HUES64 (cell line): ENCODE measurements at regions not wholly inside any gene's neighbourhood (a gene's known extent, or its start where the extent isn't known, plus 50 kb on each side); places are given as distances from the start of the nearest gene placed in this dataset.

Experiments used
- H3K27ac ChIP-seq: 2 replicates; pipeline ENCODE4 v1.7.0; 2013; ENCODE audit warnings: low read depth, low read length, inconsistent platforms
- H3K27me3 ChIP-seq: 2 replicates; pipeline ENCODE4 v1.6.1; 2013; ENCODE audit warnings: mild to moderate bottlenecking, low read length; ENCODE audit not compliant: insufficient read depth
- H3K36me3 ChIP-seq: 2 replicates; pipeline ENCODE4 v1.6.1; 2013; ENCODE audit warnings: mild to moderate bottlenecking, low read length; ENCODE audit not compliant: insufficient read depth
- H3K4me1 ChIP-seq: 2 replicates; pipeline ENCODE4 v1.6.1; 2013; ENCODE audit warnings: mild to moderate bottlenecking, low read length, moderate library complexity; ENCODE audit not compliant: insufficient read depth
- H3K4me3 ChIP-seq: 2 replicates; pipeline ENCODE4 v1.5.1; 2013; ENCODE audit warnings: mild to moderate bottlenecking, low read length, moderate library complexity
- H3K9ac ChIP-seq: 2 replicates; pipeline ENCODE4 v1.6.1; 2013; ENCODE audit warnings: mild to moderate bottlenecking, low read depth, low read length
- H3K9me3 ChIP-seq: 2 replicates; pipeline ENCODE4 v1.6.1; 2013; ENCODE audit warnings: low read depth, low read length; ENCODE audit not compliant: insufficient read depth
- WGBS: fragments of 150-250, 120-280 bp; methylation state at CpG from one replicate; pipeline ENCODE4 v1.1.7; 2013; ENCODE audit warnings: missing lambda C conversion rate; 5-methylcytosine and 5-hydroxymethylcytosine counted together

DNA sequence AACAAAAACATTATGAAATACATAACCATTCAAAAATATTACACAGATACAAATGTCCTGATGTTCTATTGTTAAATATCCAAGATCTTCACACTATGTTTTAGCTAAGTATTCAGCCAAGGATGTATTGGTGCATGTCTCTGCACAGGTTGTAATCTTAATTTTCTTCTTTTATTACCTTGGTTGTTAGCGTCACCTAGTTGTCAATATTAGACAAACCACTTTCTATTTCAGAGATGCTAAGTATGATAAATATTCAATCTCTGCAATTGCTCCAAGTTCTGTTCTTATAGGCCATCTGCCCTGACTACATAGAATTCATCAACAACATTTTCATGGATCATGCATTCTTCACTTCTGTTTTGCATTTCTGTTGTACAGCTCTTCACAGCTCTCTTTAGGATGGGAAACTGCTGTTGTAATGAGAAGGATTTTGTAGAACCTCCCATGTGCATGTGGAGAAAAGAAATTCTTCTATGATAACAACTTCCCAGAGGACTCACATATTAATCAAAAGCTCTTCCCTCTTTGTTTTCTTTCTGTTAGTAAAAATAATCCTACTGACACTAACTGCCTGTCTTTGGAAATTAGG is 380.1 kb downstream of the NUF2 start:
- H3K36me3 ChIP-seq: no peaks in the 10 kb centered on the region
- WGBS: 80% methylated on average over 1 of the region's 1 CpG
- no peaks in the 10 kb centered on the region for H3K4me1 ChIP-seq
- H3K4me3 ChIP-seq: no peak overlapping the region
- H3K27me3 ChIP-seq: no peaks in the 10 kb centered on the region
- H3K27ac ChIP-seq: no peak overlapping the region
- no peaks in the 10 kb centered on the region for H3K9me3 ChIP-seq
- no peak overlapping the region for H3K9ac ChIP-seq

DNA sequence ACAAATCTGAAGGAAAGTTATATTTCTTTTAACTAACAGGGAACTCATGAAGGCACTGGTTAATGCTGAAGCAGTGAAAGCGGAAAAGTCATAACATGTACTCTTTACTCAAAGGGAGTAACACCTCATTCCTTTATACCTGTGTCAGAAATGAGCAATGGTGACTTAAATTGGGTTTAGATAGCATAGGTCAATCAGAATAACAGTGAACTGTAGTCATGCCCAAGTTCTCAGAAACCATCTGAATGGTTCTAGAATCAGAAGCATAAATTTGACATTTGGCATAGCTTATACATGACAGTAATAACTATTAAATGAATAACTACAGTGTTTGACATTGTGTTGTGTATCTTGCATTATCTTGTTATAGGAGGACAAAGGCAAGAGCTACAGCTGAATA is 382.0 kb downstream of the NUF2 start:
- Histone ChIP-seq H3K9me3 (no peaks in the 10 kb centered on the region), H3K4me3 (no peak overlapping the region), H3K36me3 (no peaks in the 10 kb centered on the region), H3K27ac (no peak overlapping the region), H3K27me3 (no peaks in the 10 kb centered on the region), H3K9ac (no peak overlapping the region), H3K4me1 (no peaks in the 10 kb centered on the region)
- WGBS: 100% methylated on average over 1 of the region's 1 CpG

DNA sequence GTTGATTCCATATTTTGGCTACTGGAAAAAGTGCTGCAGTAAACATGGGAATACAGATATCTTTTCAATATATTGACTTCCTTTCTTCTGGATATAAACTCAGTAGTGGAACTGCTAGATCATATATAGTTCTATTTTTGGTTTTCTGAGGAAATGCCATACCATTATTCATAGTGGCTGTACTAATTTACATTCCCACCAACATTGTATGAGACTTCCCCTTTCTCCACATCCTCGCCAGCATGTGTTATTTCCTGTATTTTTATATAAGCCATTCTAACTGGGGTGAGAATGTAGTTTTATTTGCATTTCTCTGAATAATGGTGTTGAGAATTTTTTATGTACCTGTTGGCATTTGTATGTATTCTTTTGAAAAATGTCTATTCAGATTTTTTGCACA is 385.2 kb downstream of the NUF2 start:
- Histone ChIP-seq H3K4me1 (no peaks in the 10 kb centered on the region), H3K27me3 (no peaks in the 10 kb centered on the region), H3K9me3 (no peaks in the 10 kb centered on the region), H3K4me3 (no peak overlapping the region), H3K36me3 (no peaks in the 10 kb centered on the region), H3K9ac (no peak overlapping the region), H3K27ac (no peak overlapping the region)
- 100% methylated on average over 1 of the region's 1 CpG for WGBS

DNA sequence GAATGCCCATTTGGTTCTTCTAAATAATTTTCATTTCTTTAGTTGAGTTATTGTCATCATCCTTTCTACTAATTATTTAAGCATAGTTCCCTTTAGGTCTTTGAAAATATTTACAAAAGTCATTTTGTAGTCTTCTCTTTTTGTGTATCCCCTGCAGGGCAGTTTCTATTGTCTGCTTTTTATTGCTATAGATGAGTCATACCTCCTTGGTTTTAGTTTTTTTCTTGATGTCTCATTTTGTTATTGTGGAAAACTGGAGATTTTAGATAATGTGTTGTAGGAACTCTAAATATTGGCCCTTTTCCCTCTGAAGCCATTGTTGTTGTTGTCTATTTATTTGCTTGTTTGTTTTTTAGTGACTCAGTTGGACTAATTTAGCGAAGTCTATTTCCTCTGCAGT is 387.9 kb downstream of the NUF2 start:
- no peaks in the 10 kb centered on the region for H3K27me3 ChIP-seq
- WGBS: 97% methylated on average over 1 of the region's 1 CpG
- no peak overlapping the region for H3K9ac ChIP-seq
- no peaks in the 10 kb centered on the region for H3K9me3 ChIP-seq
- H3K36me3 ChIP-seq: no peaks in the 10 kb centered on the region
- no peak overlapping the region for H3K4me3 ChIP-seq
- H3K27ac ChIP-seq: no peak overlapping the region
- H3K4me1 ChIP-seq: no peaks in the 10 kb centered on the region

DNA sequence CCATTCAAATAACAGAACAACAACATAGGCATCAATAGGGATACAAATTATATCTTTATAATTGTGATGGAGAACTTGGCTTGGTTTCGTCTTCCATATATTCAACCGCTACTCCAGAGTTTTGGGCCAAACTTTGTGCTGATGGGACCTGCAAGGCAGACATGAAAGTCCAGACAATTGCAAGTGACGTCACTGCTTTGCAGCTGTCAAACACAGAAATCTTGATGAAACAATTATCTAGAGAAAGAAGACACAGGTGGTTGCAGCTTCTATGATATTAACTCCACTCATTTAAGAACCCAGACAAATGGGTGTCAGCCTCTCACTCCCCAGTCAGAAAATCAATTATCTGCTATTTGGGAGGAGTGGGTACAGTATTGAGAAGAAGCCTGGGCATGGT is 390.6 kb downstream of the NUF2 start:
- H3K4me3 ChIP-seq: no peak overlapping the region
- H3K9me3 ChIP-seq: no peaks in the 10 kb centered on the region
- no peak overlapping the region for H3K9ac ChIP-seq
- WGBS: 93% methylated on average over 3 of the region's 3 CpGs
- H3K4me1 ChIP-seq: no peaks in the 10 kb centered on the region
- no peaks in the 10 kb centered on the region for H3K36me3 ChIP-seq
- no peaks in the 10 kb centered on the region for H3K27me3 ChIP-seq
- no peak overlapping the region for H3K27ac ChIP-seq

DNA sequence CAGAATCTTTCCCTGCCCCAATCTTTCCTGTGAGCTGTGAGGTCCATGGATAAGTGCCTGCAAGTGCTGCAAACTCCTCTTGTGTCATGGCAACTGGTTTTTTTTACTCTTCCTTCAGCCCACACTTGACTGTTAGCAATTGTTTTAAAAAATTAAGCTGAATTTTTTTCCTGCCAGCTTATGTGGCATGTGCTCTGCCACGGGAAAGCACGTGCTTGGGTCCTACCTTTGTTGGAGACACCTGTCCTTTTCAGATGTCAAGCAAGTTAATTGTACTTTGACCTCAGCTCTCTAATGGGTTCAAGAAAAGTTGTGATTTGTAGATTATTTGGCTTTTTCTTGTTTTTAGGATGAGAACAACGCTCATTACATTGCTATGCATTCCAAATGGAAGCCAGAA is 398.5 kb downstream of the NUF2 start:
- Histone ChIP-seq H3K36me3 (no peaks in the 10 kb centered on the region), H3K27me3 (no peaks in the 10 kb centered on the region), H3K27ac (no peak overlapping the region), H3K9ac (no peak overlapping the region), H3K4me1 (no peaks in the 10 kb centered on the region), H3K9me3 (peaks cover 14% of the 10 kb centered on the region), H3K4me3 (no peak overlapping the region)
- WGBS: 95% methylated on average over 3 of the region's 3 CpGs

DNA sequence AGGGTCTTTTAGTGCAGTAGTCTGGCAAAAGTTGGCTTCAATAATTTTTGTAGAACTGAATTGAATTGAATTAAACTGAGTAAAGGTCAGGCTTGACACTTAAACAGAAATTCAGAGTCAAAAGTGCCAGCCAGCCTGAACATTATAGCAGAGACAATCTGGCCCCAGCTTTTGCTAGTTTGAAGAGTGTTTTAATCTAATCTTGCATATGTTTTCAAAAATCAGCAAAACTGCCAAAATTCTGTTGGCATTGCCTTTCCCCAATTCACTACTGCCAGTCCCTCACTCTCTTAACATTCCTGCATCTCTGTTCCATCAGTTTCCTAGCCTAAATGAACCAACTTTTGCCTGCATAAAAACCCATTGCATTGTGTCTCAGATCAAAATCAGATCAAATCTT is 403.8 kb downstream of the NUF2 start:
- Histone ChIP-seq H3K9ac (no peak overlapping the region), H3K27ac (no peak overlapping the region), H3K9me3 (no peaks in the 10 kb centered on the region), H3K4me3 (no peak overlapping the region), H3K27me3 (no peaks in the 10 kb centered on the region), H3K36me3 (no peaks in the 10 kb centered on the region), H3K4me1 (no peaks in the 10 kb centered on the region)

DNA sequence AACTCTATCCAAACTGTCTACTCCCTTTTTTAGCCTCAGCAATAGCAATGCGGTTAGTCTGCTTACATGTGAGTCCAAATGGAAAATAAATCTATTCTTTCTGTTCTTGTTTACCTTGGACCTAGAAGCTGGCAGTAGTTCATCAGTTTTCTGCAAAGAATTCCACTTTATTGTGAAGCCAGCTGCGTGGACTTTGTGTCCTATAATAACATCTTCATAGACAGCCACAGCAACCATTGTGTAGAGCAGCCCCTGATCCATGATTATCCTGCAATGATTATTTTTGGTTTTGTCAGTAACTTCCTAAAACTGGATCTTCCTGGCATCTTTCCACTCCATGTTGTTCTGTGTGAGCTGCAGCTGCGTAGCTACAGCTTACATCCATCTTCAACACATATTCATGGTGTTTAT is 408.7 kb downstream of the NUF2 start:
- WGBS: 95% methylated on average over 2 of the region's 3 CpGs
- Histone ChIP-seq H3K4me1 (no peaks in the 10 kb centered on the region), H3K27me3 (no peaks in the 10 kb centered on the region), H3K27ac (no peak overlapping the region), H3K9me3 (no peaks in the 10 kb centered on the region), H3K9ac (no peak overlapping the region), H3K36me3 (no peaks in the 10 kb centered on the region), H3K4me3 (no peak overlapping the region)

DNA sequence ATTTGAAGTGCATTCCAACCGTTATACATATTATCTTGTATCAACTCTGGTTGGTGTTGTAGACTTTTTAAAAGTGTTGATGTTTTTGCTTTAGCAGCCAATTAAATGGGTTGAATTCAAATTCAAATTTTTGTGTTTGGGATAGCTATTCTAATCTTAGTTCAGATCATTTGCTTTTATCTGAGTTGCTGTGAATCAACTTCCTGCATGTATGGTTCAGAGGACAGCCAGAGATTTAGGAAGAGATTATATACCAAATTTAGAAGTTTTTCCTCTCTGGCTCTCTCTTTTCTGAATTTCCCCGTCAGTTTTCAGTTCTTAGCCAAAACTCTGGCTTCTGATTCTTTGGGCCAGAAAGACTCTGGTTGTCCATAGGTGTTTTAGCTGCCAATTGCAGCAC is 415.5 kb downstream of the NUF2 start:
- no peak overlapping the region for H3K4me3 ChIP-seq
- no peak overlapping the region for H3K9ac ChIP-seq
- no peaks in the 10 kb centered on the region for H3K9me3 ChIP-seq
- H3K36me3 ChIP-seq: no peaks in the 10 kb centered on the region
- 81% methylated on average over 1 of the region's 2 CpGs for WGBS
- no peak overlapping the region for H3K27ac ChIP-seq
- no peaks in the 10 kb centered on the region for H3K27me3 ChIP-seq
- H3K4me1 ChIP-seq: peaks cover 8% of the 10 kb centered on the region; the same call in 1 of the 2 replicates

DNA sequence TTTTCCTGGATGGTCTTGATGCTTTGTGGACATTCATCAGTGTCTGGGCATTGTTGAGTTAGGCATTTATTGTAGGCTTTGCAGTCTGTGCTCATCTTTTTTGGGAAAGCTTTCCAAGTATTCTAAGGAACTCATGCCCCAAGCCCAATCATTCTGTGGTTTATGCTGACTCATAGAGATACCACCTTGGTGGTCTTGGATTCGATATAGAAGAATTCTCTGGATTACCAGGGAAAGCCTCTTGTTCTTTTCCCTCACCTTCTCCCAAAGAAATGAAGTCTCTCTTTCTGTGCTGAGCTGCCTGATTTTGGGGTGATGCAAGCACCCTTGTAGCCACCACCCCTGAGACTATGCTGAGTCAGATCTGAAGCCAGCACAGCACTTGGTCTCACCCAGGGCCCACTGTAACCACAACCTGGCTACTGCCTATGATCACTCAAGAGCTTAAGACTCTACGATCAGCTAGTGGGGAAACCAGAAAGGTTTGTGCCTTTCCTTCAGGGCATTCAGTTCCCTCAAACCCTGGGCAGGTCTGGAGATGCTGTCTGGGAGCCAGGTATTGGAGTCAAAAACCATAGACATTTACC is 422.6 kb downstream of the NUF2 start:
- Histone ChIP-seq H3K4me1 (peaks cover 13% of the 10 kb centered on the region), H3K9ac (no peak overlapping the region), H3K4me3 (no peak overlapping the region), H3K9me3 (peaks cover 11% of the 10 kb centered on the region; the same call in 1 of the 2 replicates), H3K27ac (no peak overlapping the region), H3K36me3 (no peaks in the 10 kb centered on the region), H3K27me3 (no peaks in the 10 kb centered on the region)
- 95% methylated on average over 2 of the region's 2 CpGs for WGBS

DNA sequence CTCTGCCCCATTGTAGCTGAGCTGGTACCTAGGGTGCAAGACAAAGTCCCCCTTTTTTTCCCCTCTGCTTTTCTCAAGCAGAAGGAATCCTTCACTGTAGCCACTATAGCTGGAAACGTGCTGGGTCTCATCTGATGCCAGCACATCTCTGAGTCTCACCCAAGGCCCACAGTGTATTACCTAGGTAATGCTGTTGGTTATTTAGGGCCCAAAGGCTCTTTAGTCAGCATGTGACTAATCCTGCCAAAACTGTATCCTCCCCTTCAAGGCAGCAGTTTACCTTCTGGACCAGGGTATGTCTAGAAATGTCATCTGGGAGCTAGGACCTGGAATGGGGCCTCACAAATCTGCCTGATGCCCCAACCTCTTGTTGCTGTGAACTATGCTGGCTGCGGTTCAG is 423.4 kb downstream of the NUF2 start:
- Histone ChIP-seq H3K27ac (no peak overlapping the region), H3K4me1 (peaks cover 13% of the 10 kb centered on the region), H3K9ac (no peak overlapping the region), H3K4me3 (no peak overlapping the region), H3K9me3 (peaks cover 11% of the 10 kb centered on the region; the same call in 1 of the 2 replicates), H3K36me3 (no peaks in the 10 kb centered on the region), H3K27me3 (no peaks in the 10 kb centered on the region)
- WGBS: 85% methylated on average over 2 of the region's 2 CpGs

DNA sequence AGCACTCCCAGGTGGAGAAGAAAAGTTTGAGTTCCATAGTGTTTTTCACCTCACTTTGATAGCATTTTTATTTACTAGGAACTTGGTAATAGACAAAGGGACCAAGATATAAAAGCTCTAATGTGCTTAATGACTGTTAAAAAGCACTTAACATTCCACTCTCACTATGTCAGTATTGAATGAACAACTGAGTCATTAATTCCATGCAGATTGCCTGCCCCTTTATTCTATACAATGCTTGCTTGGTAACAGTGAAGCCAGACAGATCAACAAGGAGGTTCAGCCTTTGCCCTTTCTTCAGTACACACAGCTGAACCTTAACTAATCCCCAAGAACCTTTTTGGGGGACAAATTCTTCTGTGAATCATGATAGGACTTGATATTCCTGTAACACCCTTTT is 425.5 kb downstream of the NUF2 start:
- no peaks in the 10 kb centered on the region for H3K36me3 ChIP-seq

More for the DNA sequence above, 425.5 kb downstream of the NUF2 start:
- no peak overlapping the region for H3K4me3 ChIP-seq
- peak overlapping the region; percentile 49; the same call in 1 of the 2 replicates for H3K27ac ChIP-seq
- H3K9me3 ChIP-seq: peaks cover 11% of the 10 kb centered on the region; the same call in 1 of the 2 replicates
- peak overlapping the region; percentile 24; the same call in 1 of the 2 replicates for H3K9ac ChIP-seq
- no peaks in the 10 kb centered on the region for H3K27me3 ChIP-seq
- peaks cover 13% of the 10 kb centered on the region for H3K4me1 ChIP-seq
